Stimulated activated CD4-positive, alpha-beta T cell treated with anti-CD3 and anti-CD28 coated beads, Interleukin-1b, Interleukin-23, amount 100 ng/mL, for 24 hours (primary cell): ENCODE measurements at regions not wholly inside any gene's neighbourhood (a gene's known extent, or its start where the extent isn't known, plus 50 kb on each side); places are given as distances from the start of the nearest gene placed in this dataset.
A peak's percentile ranks its signal among the peaks of the same experiment; 100 is the strongest.
"Not testable (repeated sequence)": the region's sequence is repeated elsewhere in the genome, so short reads cannot be mapped to it uniquely, and the experiment has no call there.

ENCODE experiments used
- DNase-seq, 4 experiments: peaks; one replicate each; pipeline ENCODE4 v3.0.0-alpha.2; 2020; ENCODE audit warnings: low read depth in 4 of 4, low spot score in 1 of 4

DNA sequence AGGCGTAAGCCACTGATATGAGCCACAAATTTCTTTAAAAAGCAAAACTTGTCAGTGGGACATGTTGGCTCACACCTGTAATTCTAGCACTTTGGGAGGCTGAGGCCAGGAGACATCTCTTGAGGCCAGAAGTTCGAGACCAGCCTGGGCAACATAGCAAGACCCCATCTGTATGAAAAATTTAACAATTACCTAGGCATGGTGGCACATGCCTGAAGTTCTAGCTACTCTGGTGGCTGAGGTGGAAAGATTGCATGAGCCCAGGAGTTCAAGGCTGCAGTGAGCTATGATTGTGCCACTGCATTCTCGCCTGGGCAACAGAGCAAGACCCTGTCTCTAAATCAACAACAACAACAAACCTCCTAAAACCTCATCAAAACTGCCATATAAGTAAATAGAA, 147.6 kb upstream of the BARHL2 start:
- no peak for DNase-seq

- DNase-seq = no peak
These were observed 145.7 kb upstream of the BARHL2 start for GRCh38 chr1:90862782-90863181.

DNA sequence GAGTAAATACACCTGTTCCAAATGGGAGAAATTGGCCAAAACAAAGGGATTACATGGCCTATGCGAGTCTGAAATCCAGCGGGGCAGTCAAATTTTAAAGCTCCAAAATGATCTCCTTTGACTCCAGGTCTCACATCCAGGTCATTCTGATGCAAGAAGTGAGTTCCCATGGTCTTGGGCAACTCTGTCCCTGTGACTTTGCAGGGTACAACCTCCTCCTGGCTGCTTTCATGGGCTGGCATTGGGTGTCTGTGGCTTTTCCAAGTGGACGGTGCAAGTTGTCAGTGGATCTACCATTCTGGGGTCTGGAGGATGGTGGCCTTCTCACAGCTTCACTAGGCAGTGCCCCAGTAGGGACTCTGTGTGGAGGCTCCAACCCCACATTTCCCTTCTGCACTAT, 144.3 kb upstream of the BARHL2 start:
- DNase-seq = not testable (repeated sequence)

- DNase-seq = no peak
These were observed 139.4 kb upstream of the BARHL2 start for GRCh38 chr1:90856463-90857007.

DNA sequence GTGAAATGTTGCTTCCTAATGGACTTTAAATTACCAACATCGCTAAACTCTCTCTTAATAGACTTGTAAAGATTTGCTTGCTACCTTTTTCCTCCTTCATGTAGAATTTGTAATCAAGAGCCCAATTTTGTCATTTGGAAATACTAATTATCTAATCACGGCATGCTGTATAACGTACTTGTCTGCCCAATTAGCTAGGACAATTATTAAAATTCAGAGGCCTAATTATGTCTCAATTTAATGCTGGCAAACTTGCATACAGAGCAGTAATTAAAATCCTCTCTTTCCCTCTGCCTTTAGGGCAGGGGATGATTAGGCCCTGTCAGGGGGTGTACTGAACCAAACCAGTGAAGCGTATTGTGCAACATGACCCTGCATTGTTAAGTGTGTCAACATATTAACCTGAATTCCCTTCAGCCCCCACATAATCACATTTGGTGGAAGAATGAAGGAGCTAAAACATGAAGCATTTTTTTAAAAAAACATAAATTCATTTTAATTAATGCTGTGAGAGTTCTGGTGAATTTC, 137.4 kb upstream of the BARHL2 start:
- no peak for DNase-seq

- DNase-seq = no peak
These were observed 134.6 kb upstream of the BARHL2 start for GRCh38 chr1:90851711-90852050.

GRCh38 chr1:90850898-90851710, 134.0 kb upstream of the BARHL2 start:
- peak; percentile 29 to 66 (median 58) for DNase-seq

DNA sequence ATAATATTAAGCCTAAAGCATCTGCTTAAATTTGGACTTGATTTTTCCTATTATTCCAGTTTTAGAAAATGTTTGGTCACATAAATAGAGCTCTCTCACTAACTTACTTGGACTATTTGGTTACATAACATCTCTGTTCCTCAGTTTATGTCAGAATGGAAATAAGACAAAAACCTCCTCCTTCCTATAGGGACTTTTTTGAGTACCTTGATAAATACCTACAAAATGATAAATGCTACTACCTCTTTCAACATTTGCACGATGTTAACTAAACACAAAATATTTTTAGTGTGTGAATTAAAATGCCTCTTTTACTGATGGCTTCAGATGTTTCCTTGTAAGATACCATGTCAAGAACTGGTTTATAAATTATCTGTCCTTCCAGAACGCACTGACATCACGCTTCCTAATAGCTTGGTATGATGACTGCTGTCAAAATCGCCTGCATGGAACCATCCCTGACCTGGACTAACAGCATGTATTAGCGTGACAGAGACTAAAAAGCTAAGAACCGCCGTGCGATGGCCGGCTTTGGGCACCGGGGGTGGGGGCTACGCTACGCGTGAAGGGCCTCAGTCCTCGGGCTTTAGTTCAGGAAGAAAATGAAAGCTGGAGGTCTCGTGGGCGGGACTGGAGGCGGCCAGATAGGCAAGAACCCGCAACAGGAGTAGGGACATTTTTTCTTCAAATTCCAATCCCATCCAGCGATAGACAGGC, 133.2 kb upstream of the BARHL2 start:
- DNase-seq = no peak

DNA sequence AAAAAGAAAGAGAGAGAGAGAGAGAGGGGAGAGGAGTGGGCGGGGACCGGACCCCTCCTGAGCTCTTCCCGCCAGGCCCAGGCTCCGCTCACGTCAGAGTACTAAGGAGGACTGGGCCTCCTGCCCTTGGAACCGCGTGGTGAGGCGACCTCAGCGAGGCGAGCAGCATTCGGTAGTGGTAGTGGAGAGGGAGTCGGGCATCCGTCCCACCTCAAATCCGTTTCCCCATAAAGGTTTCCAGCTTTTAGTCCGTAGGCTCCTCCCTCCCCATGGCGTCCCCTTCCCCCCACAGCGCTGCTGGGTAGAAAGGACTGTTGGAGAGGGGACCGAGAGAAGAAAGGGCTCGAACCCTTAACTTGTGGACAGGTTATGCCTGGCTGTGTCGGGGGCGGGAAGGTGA, 124.4 kb upstream of the BARHL2 start:
- no peak for DNase-seq

- DNase-seq = no peak
These were observed 123.2 kb upstream of the BARHL2 start for GRCh38 chr1:90840352-90840751.

DNA sequence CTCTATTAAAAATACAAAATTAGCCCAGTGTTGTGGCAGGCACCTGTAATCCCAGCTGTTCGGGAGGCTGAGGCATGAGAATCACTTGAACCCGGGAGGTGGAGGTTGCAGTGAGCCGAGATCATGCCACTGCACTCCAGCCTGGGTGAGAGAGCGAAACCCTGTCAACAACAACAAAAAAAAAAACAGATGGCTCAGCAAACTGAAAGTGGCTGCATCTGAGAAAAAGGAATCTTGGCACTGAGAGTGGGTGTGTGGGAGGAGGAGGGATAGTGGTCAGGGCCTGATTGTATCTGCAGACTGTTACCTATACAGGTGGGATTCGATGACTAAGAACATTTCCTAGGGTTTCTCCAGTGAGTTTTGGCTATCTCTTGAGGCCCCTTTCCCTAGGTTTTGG, 122.2 kb upstream of the BARHL2 start:
- DNase-seq = no peak

DNA sequence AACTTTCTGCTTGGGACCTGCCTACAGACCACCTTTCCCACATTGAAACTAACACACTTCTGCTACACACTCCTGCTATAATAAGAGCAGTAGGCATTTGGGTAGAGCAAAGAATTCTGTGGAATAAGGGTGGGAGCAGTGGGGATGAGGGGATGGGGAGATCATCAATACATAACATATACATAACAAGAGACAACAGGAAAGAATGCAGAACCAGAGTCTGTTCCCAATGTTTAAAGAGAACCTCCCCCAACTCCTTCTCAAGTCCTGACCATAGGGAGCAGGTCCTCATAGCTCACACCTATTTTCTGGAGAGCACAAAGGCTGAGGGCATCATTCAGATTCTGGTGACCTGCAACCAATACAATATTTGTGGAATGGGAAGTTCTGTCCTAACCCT, 121.6 kb upstream of the BARHL2 start:
- no peak for DNase-seq

DNA sequence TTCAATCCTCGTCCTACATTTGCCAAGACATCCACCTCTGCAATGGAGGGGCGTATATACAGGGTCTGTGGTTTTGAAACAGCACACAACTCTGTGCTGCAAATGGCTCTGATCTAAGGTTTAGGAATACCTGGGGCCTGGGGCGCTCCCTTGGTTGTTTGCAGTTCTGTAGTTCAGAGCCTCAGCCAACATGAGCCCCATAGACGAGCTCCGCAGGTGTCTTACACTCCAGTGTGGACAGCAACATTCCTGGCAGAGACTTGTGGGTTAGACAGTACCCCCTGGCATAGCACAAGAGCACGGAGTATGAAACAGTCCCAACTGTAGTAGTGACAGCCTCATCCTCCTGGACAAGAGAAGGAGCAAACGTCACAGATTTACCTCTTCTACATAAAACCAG, 120.3 kb upstream of the BARHL2 start:
- DNase-seq = no peak

- no peak for DNase-seq
These were observed 119.2 kb upstream of the BARHL2 start for GRCh38 chr1:90836345-90836679.

- DNase-seq = no peak
These were observed 118.7 kb upstream of the BARHL2 start for GRCh38 chr1:90835661-90836344.

- peak in 1 of 4 experiments; percentile 8 for DNase-seq
These were observed 118.0 kb upstream of the BARHL2 start for GRCh38 chr1:90834886-90835660.

DNA sequence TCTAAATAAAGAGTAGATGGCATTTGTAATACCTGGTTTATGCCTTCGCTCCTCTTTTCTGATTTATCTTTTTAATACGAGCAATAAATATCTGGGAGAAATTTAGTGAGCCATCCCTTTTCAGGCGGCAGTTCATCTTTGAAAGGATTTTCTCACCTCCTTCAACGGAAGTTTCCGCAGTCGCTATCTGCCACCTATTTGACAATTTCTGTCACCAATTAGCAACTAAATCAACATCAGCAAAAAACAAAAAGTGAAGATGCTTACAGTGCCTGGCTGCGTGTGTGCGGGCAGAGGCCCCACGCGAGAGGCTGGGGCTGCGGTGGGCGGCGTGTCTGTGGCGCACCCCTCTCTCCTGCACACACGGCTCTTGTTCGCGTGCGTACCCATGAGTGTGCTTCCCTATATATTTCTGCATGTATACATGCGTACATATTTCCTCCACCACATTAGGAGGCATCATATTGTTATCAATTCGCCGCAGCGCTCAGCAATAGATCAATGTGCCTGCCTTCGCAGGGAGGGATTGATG, 117.3 kb upstream of the BARHL2 start:
- DNase-seq = no peak

- DNase-seq = no peak
These were observed 116.5 kb upstream of the BARHL2 start for GRCh38 chr1:90833466-90834110.

DNA sequence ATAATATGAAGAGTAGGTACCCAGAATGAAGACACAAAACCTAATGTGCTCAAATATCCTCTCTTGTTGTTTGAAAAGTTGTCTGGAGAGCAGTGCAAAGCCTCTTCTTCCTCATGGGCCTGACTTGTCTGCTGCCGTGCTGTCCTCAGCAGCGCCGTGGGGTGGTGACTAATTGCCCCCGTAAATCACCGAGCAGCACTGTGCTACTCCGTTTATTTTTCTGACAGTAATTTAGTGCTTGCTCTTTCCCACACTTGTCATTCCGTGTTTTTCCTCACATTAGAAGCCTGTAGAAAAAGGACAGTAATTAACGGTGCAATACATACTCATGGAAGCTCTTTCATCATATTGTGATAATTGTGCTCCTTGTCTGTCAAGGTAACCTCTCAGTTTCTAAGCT, 114.8 kb upstream of the BARHL2 start:
- DNase-seq = no peak

GRCh38 chr1:90826834-90827233, 109.7 kb upstream of the BARHL2 start:
- DNase-seq = no peak
